OCI-LY3 (cell line): ENCODE measurements at regions not wholly inside any gene's neighbourhood (a gene's known extent, or its start where the extent isn't known, plus 50 kb on each side); places are given as distances from the start of the nearest gene placed in this dataset.
"Not testable (repeated sequence)": the region's sequence is repeated elsewhere in the genome, so short reads cannot be mapped to it uniquely, and the experiment has no call there.

ENCODE experiments used
- H2AFZ ChIP-seq: fragments of 200-600, 300-600 bp; shearing (Covaris generic); 2 replicates; pipeline ENCODE4 v1.6.0; 2014; ENCODE audit warnings: antibody characterized with exemption, low read depth, low read length
- H3K27ac ChIP-seq: fragments of 200-600, 300-600 bp; sonication (generic); 2 replicates; pipeline ENCODE4 v1.5.1; 2014; ENCODE audit warnings: mild to moderate bottlenecking, low read length, moderate library complexity, mixed read lengths
- H3K27me3 ChIP-seq: fragments of 200-600, 300-600 bp; sonication (generic); 2 replicates; pipeline ENCODE4 v1.6.1; 2014; ENCODE audit warnings: low read depth, low read length, mixed read lengths
- H3K36me3 ChIP-seq: fragments of 200-600, 300-600 bp; sonication (generic); replicated peaks from 2 replicates; pipeline ENCODE3; 2014; ENCODE audit warnings: low read depth, low read length, mixed read lengths
- H3K4me1 ChIP-seq: fragments of 300-600, 200-600 bp; sonication (generic); 2 replicates; pipeline ENCODE4 v1.6.1; 2014; ENCODE audit warnings: low read length, mixed read lengths
- H3K4me2 ChIP-seq: fragments of 200-600, 300-600 bp; sonication (generic); 2 replicates; pipeline ENCODE4 v1.6.1; 2014; ENCODE audit warnings: low read length, mixed read lengths
- H3K4me3 ChIP-seq: fragments of 300-600, 200-600 bp; sonication (generic); 2 replicates; pipeline ENCODE4 v1.5.1; 2014; ENCODE audit warnings: antibody characterized with exemption, mild to moderate bottlenecking, low read length, moderate library complexity
- H3K79me2 ChIP-seq: fragments of 300-600, 200-600 bp; shearing (Covaris generic); 2 replicates; pipeline ENCODE4 v1.6.1; 2014; ENCODE audit warnings: mild to moderate bottlenecking, low read length, mixed read lengths
- H3K9ac ChIP-seq: fragments of 300-600, 200-600 bp; shearing (Covaris generic); 2 replicates; pipeline ENCODE4 v1.6.0; 2014; ENCODE audit warnings: mild to moderate bottlenecking, low read length, moderate library complexity
- H3K9me3 ChIP-seq: fragments of 200-600, 300-600 bp; shearing (Covaris generic); 2 replicates; pipeline ENCODE4 v1.6.1; 2014; ENCODE audit warnings: low read length, mixed read lengths; ENCODE audit not compliant: insufficient read depth
- H4K20me1 ChIP-seq: fragments of 200-600, 300-600 bp; sonication (generic); 2 replicates; pipeline ENCODE4 v1.6.1; 2016; ENCODE audit warnings: low read length, mixed read lengths; ENCODE audit not compliant: insufficient read depth
- EZH2phosphoT487 ChIP-seq: fragments of 200-600 bp; shearing (Covaris generic); IDR thresholded peaks from 2 replicates; pipeline ENCODE4 v1.6.1; 2018; ENCODE audit warnings: antibody characterized with exemption, mixed run types, low read depth
- TF ChIP-seq, protein P1 (sequence below): fragments of 200-600, 300-600 bp; sonication (generic); IDR thresholded peaks from 2 replicates; pipeline ENCODE4 v1.5.1; 2014; ENCODE audit warnings: antibody characterized with exemption, low read length, low read depth

DNA sequence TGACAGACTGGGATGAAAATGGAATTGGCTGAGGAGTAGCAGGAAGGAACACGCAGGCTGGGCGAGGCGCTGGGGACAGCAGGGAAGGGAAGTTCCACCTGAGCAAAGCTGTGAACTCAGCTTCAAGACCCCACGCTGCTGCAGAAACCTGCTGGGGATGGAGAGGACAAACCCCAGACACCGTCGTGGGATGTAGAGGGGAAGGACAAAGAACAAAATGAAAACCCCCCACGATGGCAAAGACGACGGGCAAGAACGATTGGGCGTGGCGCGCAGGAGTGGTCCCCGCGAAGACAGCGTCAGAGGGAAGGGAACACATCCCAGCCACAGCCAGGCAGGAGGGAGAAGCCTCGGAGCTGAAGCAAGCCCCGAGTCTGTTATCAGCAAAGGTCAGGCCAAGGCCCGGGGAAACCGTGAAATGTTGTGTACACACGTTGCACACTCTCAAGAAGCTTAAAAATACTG is 222.9 kb downstream of the NDUFA10 start:
- H3K36me3 ChIP-seq: no peaks in the 10 kb centered on the region
- no peak overlapping the region for H3K27ac ChIP-seq
- no peaks in the 10 kb centered on the region for H4K20me1 ChIP-seq
- H3K79me2 ChIP-seq: no peaks in the 10 kb centered on the region
- H3K4me1 ChIP-seq: no peaks in the 10 kb centered on the region
- H3K4me2 ChIP-seq: no peak overlapping the region
- no peaks in the 10 kb centered on the region for H3K27me3 ChIP-seq
- no peak overlapping the region for H3K9ac ChIP-seq
- no peak overlapping the region for H3K4me3 ChIP-seq
- no peaks in the 10 kb centered on the region for H3K9me3 ChIP-seq
- no peak overlapping the region for H2AFZ ChIP-seq
- TF ChIP-seq, protein P1, sequence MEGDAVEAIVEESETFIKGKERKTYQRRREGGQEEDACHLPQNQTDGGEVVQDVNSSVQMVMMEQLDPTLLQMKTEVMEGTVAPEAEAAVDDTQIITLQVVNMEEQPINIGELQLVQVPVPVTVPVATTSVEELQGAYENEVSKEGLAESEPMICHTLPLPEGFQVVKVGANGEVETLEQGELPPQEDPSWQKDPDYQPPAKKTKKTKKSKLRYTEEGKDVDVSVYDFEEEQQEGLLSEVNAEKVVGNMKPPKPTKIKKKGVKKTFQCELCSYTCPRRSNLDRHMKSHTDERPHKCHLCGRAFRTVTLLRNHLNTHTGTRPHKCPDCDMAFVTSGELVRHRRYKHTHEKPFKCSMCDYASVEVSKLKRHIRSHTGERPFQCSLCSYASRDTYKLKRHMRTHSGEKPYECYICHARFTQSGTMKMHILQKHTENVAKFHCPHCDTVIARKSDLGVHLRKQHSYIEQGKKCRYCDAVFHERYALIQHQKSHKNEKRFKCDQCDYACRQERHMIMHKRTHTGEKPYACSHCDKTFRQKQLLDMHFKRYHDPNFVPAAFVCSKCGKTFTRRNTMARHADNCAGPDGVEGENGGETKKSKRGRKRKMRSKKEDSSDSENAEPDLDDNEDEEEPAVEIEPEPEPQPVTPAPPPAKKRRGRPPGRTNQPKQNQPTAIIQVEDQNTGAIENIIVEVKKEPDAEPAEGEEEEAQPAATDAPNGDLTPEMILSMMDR: no peak
- TF ChIP-seq EZH2phosphoT487: no peak

DNA sequence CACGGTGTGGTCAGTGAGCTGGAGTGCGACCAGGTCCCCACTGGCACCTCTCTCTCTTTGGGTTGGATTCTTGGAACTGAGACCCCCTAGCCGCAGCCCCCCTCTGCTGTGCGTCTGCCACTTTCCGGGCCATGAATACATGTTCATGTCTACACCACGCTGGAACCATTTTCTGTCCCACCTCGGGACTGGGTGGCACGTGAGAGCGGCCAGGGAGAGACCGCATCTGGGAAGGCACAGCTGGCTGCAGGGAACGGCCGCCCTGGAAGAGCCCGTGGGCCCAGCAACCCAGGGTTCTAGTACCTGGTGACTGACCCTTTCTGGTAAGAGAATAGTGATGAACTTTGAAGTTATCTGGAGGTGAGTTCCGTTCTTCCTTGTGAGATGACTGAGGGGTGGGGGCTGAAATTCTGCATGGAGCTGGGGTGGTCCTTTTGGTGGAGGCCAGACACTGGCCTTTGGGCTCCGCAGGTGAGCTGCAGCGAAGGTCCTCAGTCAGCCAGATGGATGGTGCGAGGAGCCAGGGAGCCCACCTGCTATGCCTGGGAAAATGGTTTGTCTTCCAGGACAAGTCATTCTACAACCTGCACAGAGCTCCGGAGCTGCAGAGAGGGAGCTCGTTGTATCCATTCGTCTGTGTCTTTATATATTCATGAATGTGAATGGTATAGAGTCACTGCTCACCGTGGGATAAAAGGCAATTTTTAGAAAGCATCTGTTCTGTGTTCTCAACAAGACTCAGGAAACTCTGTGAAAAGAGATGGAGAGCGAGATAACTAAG is 223.5 kb downstream of the NDUFA10 start:
- no peak for TF ChIP-seq EZH2phosphoT487
- TF ChIP-seq, protein P1: no peak
- Histone ChIP-seq H3K36me3 (no peaks in the 10 kb centered on the region), H3K27ac (no peak overlapping the region), H3K4me3 (no peak overlapping the region), H3K4me1 (no peaks in the 10 kb centered on the region), H3K9ac (no peak overlapping the region), H3K4me2 (no peak overlapping the region), H2AFZ (no peak overlapping the region), H3K9me3 (no peaks in the 10 kb centered on the region), H3K27me3 (no peaks in the 10 kb centered on the region), H3K79me2 (no peaks in the 10 kb centered on the region), H4K20me1 (no peaks in the 10 kb centered on the region)

GRCh38 chr2:239800785-239801386 is 224.3 kb downstream of the NDUFA10 start:
- Histone ChIP-seq H3K4me1 (no peaks in the 10 kb centered on the region), H3K4me2 (no peak overlapping the region), H3K27me3 (no peaks in the 10 kb centered on the region), H3K36me3 (no peaks in the 10 kb centered on the region), H3K9me3 (no peaks in the 10 kb centered on the region), H2AFZ (no peak overlapping the region), H3K9ac (no peak overlapping the region), H3K79me2 (no peaks in the 10 kb centered on the region), H3K27ac (no peak overlapping the region), H4K20me1 (no peaks in the 10 kb centered on the region), H3K4me3 (no peak overlapping the region)
- no peak for TF ChIP-seq EZH2phosphoT487
- TF ChIP-seq, protein P1: no peak

DNA sequence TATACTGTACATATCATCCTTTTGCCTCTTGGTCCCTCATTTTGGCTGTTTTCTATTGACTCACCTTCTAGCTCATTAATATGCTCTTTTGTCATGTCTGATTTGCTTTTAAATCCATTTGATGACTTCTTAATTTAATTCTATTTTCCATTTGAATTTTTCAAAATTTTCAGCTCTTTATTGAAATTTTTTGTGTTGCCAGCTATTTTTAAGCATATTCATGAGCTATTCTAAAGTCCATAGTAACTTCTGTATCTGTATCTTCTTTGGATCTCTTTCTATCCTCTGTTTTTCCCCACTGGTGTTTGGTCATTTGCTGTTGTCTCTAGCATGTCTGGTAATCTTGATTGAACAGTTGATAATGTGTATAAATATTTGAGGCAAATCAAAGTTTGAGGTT is 227.8 kb downstream of the NDUFA10 start:
- H2AFZ ChIP-seq: no peak overlapping the region
- no peak overlapping the region for H3K4me3 ChIP-seq
- TF ChIP-seq, protein P1: no peak
- TF ChIP-seq EZH2phosphoT487: no peak
- no peak overlapping the region for H3K27ac ChIP-seq
- H3K9me3 ChIP-seq: no peaks in the 10 kb centered on the region
- no peaks in the 10 kb centered on the region for H3K79me2 ChIP-seq
- no peak overlapping the region for H3K9ac ChIP-seq
- H3K27me3 ChIP-seq: no peaks in the 10 kb centered on the region
- no peaks in the 10 kb centered on the region for H4K20me1 ChIP-seq
- no peaks in the 10 kb centered on the region for H3K36me3 ChIP-seq
- no peak overlapping the region for H3K4me2 ChIP-seq
- no peaks in the 10 kb centered on the region for H3K4me1 ChIP-seq

- not testable (repeated sequence) for H3K4me1 ChIP-seq, H3K36me3 ChIP-seq, H2AFZ ChIP-seq, H3K9ac ChIP-seq, H3K27me3 ChIP-seq, H3K27ac ChIP-seq, H3K79me2 ChIP-seq, H3K9me3 ChIP-seq, H3K4me2 ChIP-seq, H4K20me1 ChIP-seq, H3K4me3 ChIP-seq
These were observed 229.4 kb downstream of the NDUFA10 start for GRCh38 chr2:239795761-239796160.
